CMK (cell line): ENCODE measurements at regions not wholly inside any gene's neighbourhood (a gene's known extent, or its start where the extent isn't known, plus 50 kb on each side); places are given as distances from the start of the nearest gene placed in this dataset.

Experiments used
- DNase-seq: peaks from one replicate; pipeline ENCODE4 v3.0.0-alpha.2; 2010; ENCODE audit warnings: low read depth

GRCh38 chr5:73339051-73339575 lies 109.5 kb downstream of the FOXD1 start:
- no peak for DNase-seq

- no peak for DNase-seq
These were observed 110.1 kb downstream of the FOXD1 start for GRCh38 chr5:73338256-73339050.

GRCh38 chr5:73337586-73338255 lies 110.9 kb downstream of the FOXD1 start:
- DNase-seq: no peak

- DNase-seq: no peak
These were observed 112.2 kb downstream of the FOXD1 start for GRCh38 chr5:73336366-73336765.

- DNase-seq: no peak
These were observed 114.5 kb downstream of the FOXD1 start for GRCh38 chr5:73333944-73334703.

GRCh38 chr5:73330613-73331012 lies 118.0 kb downstream of the FOXD1 start:
- no peak for DNase-seq

GRCh38 chr5:73328640-73329039 lies 119.9 kb downstream of the FOXD1 start:
- no peak for DNase-seq

GRCh38 chr5:73327908-73328455 lies 120.6 kb downstream of the FOXD1 start:
- no peak for DNase-seq

GRCh38 chr5:73325546-73325945 lies 123.0 kb downstream of the FOXD1 start:
- DNase-seq: no peak

- DNase-seq: no peak
These were observed 125.1 kb downstream of the FOXD1 start for GRCh38 chr5:73323466-73323865.

- no peak for DNase-seq
These were observed 126.0 kb downstream of the FOXD1 start for GRCh38 chr5:73322437-73323076.

GRCh38 chr5:73321757-73322436 lies 126.7 kb downstream of the FOXD1 start:
- no peak for DNase-seq

GRCh38 chr5:73319036-73319435 lies 129.5 kb downstream of the FOXD1 start:
- DNase-seq: no peak

GRCh38 chr5:73318308-73318719 lies 130.3 kb downstream of the FOXD1 start:
- no peak for DNase-seq

- DNase-seq: no peak
These were observed 131.1 kb downstream of the FOXD1 start for GRCh38 chr5:73317523-73317922.

GRCh38 chr5:73314395-73315257 lies 134.0 kb downstream of the FOXD1 start:
- no peak for DNase-seq

- DNase-seq: no peak
These were observed 135.6 kb downstream of the FOXD1 start for GRCh38 chr5:73312872-73313510.

GRCh38 chr5:73312146-73312871 lies 136.3 kb downstream of the FOXD1 start:
- DNase-seq: peak; percentile 56
